HG03439 (cell line): ENCODE measurements at regions not wholly inside any gene's neighbourhood (a gene's known extent, or its start where the extent isn't known, plus 50 kb on each side); places are given as distances from the start of the nearest gene placed in this dataset.
A peak's percentile ranks its signal among the peaks of the same experiment; 100 is the strongest.
"Not testable (repeated sequence)": the region's sequence is repeated elsewhere in the genome, so short reads cannot be mapped to it uniquely, and the experiment has no call there.

Experiments used
- ATAC-seq: cut with Tn5 transposase; IDR thresholded peaks from one replicate; pipeline ENCODE4 v1.9.1; 2021; ENCODE audit warnings: mild to moderate bottlenecking, moderate library complexity; ENCODE audit not compliant: unreplicated experiment

- ATAC-seq: no peak
These were observed 55.1 kb upstream of the TLR4 start for GRCh38 chr9:117649126-117649525.

GRCh38 chr9:117644932-117645636 is 59.1 kb upstream of the TLR4 start:
- ATAC-seq: no peak

- peak; percentile 89 for ATAC-seq
These were observed 59.9 kb upstream of the TLR4 start for GRCh38 chr9:117644133-117644931.

GRCh38 chr9:117643288-117643654 is 60.9 kb upstream of the TLR4 start:
- ATAC-seq: no peak

GRCh38 chr9:117642571-117643287 is 61.5 kb upstream of the TLR4 start:
- not testable (repeated sequence) for ATAC-seq

GRCh38 chr9:117636681-117637080 is 67.5 kb upstream of the TLR4 start:
- no peak for ATAC-seq

GRCh38 chr9:117625154-117625553 is 79.0 kb upstream of the TLR4 start:
- no peak for ATAC-seq

- ATAC-seq: no peak
These were observed 80.1 kb upstream of the TLR4 start for GRCh38 chr9:117624106-117624505.

GRCh38 chr9:117622347-117622746 is 81.9 kb upstream of the TLR4 start:
- ATAC-seq: no peak

GRCh38 chr9:117616431-117616831 is 87.8 kb upstream of the TLR4 start:
- no peak for ATAC-seq

- no peak for ATAC-seq
These were observed 91.9 kb upstream of the TLR4 start for GRCh38 chr9:117612317-117612716.

GRCh38 chr9:117597977-117598376 is 106.2 kb upstream of the TLR4 start:
- ATAC-seq: no peak

- ATAC-seq: no peak
These were observed 107.5 kb upstream of the TLR4 start for GRCh38 chr9:117596678-117597077.

GRCh38 chr9:117595650-117596049 is 108.6 kb upstream of the TLR4 start:
- ATAC-seq: no peak

GRCh38 chr9:117587263-117587662 is 116.9 kb upstream of the TLR4 start:
- ATAC-seq: no peak

GRCh38 chr9:117574099-117574498 is 130.1 kb upstream of the TLR4 start:
- ATAC-seq: no peak

- ATAC-seq: no peak
These were observed 139.4 kb upstream of the TLR4 start for GRCh38 chr9:117564839-117565238.

GRCh38 chr9:117561761-117562160 is 142.4 kb upstream of the TLR4 start:
- no peak for ATAC-seq

GRCh38 chr9:117555964-117556629 is 141.2 kb upstream of the ASTN2 start:
- ATAC-seq: peak; percentile 77

- ATAC-seq: no peak
These were observed 138.0 kb upstream of the ASTN2 start for GRCh38 chr9:117552811-117553210.

- ATAC-seq: no peak
These were observed 136.3 kb upstream of the ASTN2 start for GRCh38 chr9:117551171-117551570.
